Neuronal stem cell (in vitro differentiated cells): ENCODE measurements at regions not wholly inside any gene's neighbourhood (a gene's known extent, or its start where the extent isn't known, plus 50 kb on each side); places are given as distances from the start of the nearest gene placed in this dataset.

Experiments used
- DNase-seq: peaks from one replicate; pipeline ENCODE4 v3.0.0-alpha.2; 2013; ENCODE audit warnings: low spot score
- H2AFZ ChIP-seq: one replicate; pipeline ENCODE4 v1.6.1; 2013; ENCODE audit warnings: mild to moderate bottlenecking, low read length, inconsistent platforms
- H2AK5ac ChIP-seq: 2 replicates; pipeline ENCODE4 v1.6.1; 2013; ENCODE audit warnings: low read depth, mild to moderate bottlenecking, inconsistent platforms, low read length, moderate library complexity, mixed read lengths
- H2BK120ac ChIP-seq: 2 replicates; pipeline ENCODE4 v1.6.1; 2013; ENCODE audit warnings: low read depth, mild to moderate bottlenecking, inconsistent platforms, low read length, moderate library complexity, mixed read lengths
- H2BK12ac ChIP-seq: one replicate; pipeline ENCODE4 v1.6.1; 2013; ENCODE audit warnings: low read length, inconsistent platforms
- H2BK15ac ChIP-seq: 2 replicates; pipeline ENCODE4 v1.6.1; 2013; ENCODE audit warnings: mild to moderate bottlenecking, low read length, inconsistent platforms, mixed read lengths
- H2BK5ac ChIP-seq: one replicate; pipeline ENCODE4 v1.6.1; 2013; ENCODE audit warnings: inconsistent platforms, mild to moderate bottlenecking, low read length, moderate library complexity
- H3K14ac ChIP-seq: one replicate; pipeline ENCODE4 v1.6.1; 2013; ENCODE audit warnings: low read length, inconsistent platforms
- H3K18ac ChIP-seq: 2 replicates; pipeline ENCODE4 v1.6.1; 2013; ENCODE audit warnings: low read length, inconsistent platforms
- H3K23ac ChIP-seq: 2 replicates; pipeline ENCODE4 v1.6.1; 2013; ENCODE audit warnings: low read depth, mild to moderate bottlenecking, mixed read lengths, low read length, inconsistent platforms; ENCODE audit not compliant: poor library complexity
- H3K27ac ChIP-seq: replicated peaks from 3 replicates; pipeline ENCODE4 v1.5.1; 2013; ENCODE audit warnings: low read length, inconsistent platforms
- H3K27me3 ChIP-seq, 3 experiments: 2 replicates each; pipeline ENCODE4 v1.6.1; 2013; ENCODE audit warnings: low read length in 3 of 3, mild to moderate bottlenecking in 2 of 3, inconsistent platforms in 1 of 3, low read depth in 1 of 3, mixed read lengths in 1 of 3, moderate library complexity in 1 of 3; ENCODE audit not compliant: control insufficient read depth in 3 of 3, insufficient read depth in 3 of 3
- H3K36me3 ChIP-seq, 2 donors: replicated peaks in 1 of 2; 2 replicates each; pipeline ENCODE4 v1.6.1; 2013; ENCODE audit warnings: low read length in 2 of 2; ENCODE audit not compliant: control insufficient read depth in 2 of 2, insufficient read depth in 2 of 2
- H3K4ac ChIP-seq: 2 replicates; pipeline ENCODE4 v1.6.1; 2013; ENCODE audit warnings: inconsistent platforms, mild to moderate bottlenecking, low read length, moderate library complexity
- H3K4me1 ChIP-seq, 2 donors: 1 replicate in 1 of 2; 2 replicates in 1 of 2; pipeline ENCODE4 v1.6.1; 2013; ENCODE audit warnings: low read length in 2 of 2, low read depth in 1 of 2; ENCODE audit not compliant: control insufficient read depth in 2 of 2, insufficient read depth in 1 of 2
- H3K4me2 ChIP-seq: one replicate; pipeline ENCODE4 v1.6.1; 2013; ENCODE audit warnings: mild to moderate bottlenecking, low read length, inconsistent platforms; ENCODE audit not compliant: insufficient read depth, poor library complexity, severe bottlenecking
- H3K4me3 ChIP-seq, 2 donors: 2 replicates each; pipeline ENCODE4 v1.5.1; 2013; ENCODE audit warnings: low read length in 2 of 2, mild to moderate bottlenecking in 2 of 2, inconsistent platforms in 1 of 2, moderate library complexity in 1 of 2
- H3K79me1 ChIP-seq: one replicate; pipeline ENCODE4 v1.6.1; 2013; ENCODE audit warnings: low read depth, mild to moderate bottlenecking, inconsistent platforms, low read length, moderate library complexity
- H3K9ac ChIP-seq: one replicate; pipeline ENCODE4 v1.6.1; 2013; ENCODE audit warnings: mild to moderate bottlenecking, low read depth, low read length, inconsistent platforms; ENCODE audit not compliant: poor library complexity
- H3K9me3 ChIP-seq, 2 donors: replicated peaks in 1 of 2; 2 replicates each; pipeline versions ENCODE3 to v1.6.1; 2013; ENCODE audit warnings: low read length in 2 of 2, mild to moderate bottlenecking in 2 of 2, inconsistent platforms in 1 of 2, low read depth in 1 of 2, mixed read lengths in 1 of 2, moderate library complexity in 1 of 2; ENCODE audit not compliant: control insufficient read depth in 2 of 2, insufficient read depth in 1 of 2
- H4K8ac ChIP-seq: one replicate; pipeline ENCODE4 v1.6.1; 2013; ENCODE audit warnings: low read depth, mild to moderate bottlenecking, inconsistent platforms, low read length, moderate library complexity
- H4K91ac ChIP-seq: one replicate; pipeline ENCODE4 v1.6.1; 2013; ENCODE audit warnings: low read length, low read depth, mild to moderate bottlenecking, inconsistent platforms; ENCODE audit not compliant: poor library complexity
- WGBS, 2 donors: extraction: QIAGEN DNeasy Blood & Tissue Kit; methylation state at CpG; one replicate each; pipeline ENCODE4 v1.1.7; 2013; ENCODE audit warnings: missing lambda C conversion rate in 2 of 2, mixed read lengths in 1 of 2; ENCODE audit not compliant: insufficient read length in 2 of 2, insufficient replicate concordance in 1 of 2; ENCODE audit errors: extremely low coverage in 2 of 2; 5-methylcytosine and 5-hydroxymethylcytosine counted together

GRCh38 chr7:1344981-1345701 lies 112.5 kb downstream of the UNCX start:
- H3K27me3 ChIP-seq: peaks cover 0 to 26% (median 0%) of the 10 kb centered on the region in 3 experiments
- H2BK15ac ChIP-seq: peak overlapping the region; percentile 74
- peaks cover 0 to 6% of the 10 kb centered on the region in 2 donors for H3K4me1 ChIP-seq
- no peak overlapping the region for H3K4ac ChIP-seq
- DNase-seq: no peak
- H3K9ac ChIP-seq: peak overlapping the region; percentile 70
- H2BK5ac ChIP-seq: no peak overlapping the region
- no peak overlapping the region for H4K91ac ChIP-seq
- no peak overlapping the region for H2AFZ ChIP-seq
- peaks cover 2% of the 10 kb centered on the region for H3K79me1 ChIP-seq
- H3K23ac ChIP-seq: peak overlapping the region; percentile 85
- H2BK120ac ChIP-seq: peak overlapping the region; percentile 91
- H2AK5ac ChIP-seq: peak overlapping the region; percentile 88
- no peak overlapping the region for H2BK12ac ChIP-seq
- no peaks in the 10 kb centered on the region for H3K9me3 ChIP-seq
- no CpG with 5 or more reads among the region's 25 CpGs for WGBS, 2 donors
- peak overlapping the region; percentile 92 for H4K8ac ChIP-seq
- H3K14ac ChIP-seq: peak overlapping the region; percentile 38
- H3K4me3 ChIP-seq: no peak overlapping the region
- no peaks in the 10 kb centered on the region for H3K36me3 ChIP-seq
- H3K18ac ChIP-seq: peak overlapping the region; percentile 87
- H3K27ac ChIP-seq: no peak overlapping the region
- H3K4me2 ChIP-seq: no peak overlapping the region

- H3K23ac ChIP-seq: no peak overlapping the region
- no peak overlapping the region for H4K8ac ChIP-seq
- no peak overlapping the region for H4K91ac ChIP-seq
- no peaks in the 10 kb centered on the region for H3K9me3 ChIP-seq
- no peak for DNase-seq
- H2BK120ac ChIP-seq: peak overlapping the region; percentile 47
- peak overlapping the region; percentile 87 for H3K18ac ChIP-seq
- H3K4me1 ChIP-seq: peaks cover 0 to 2% of the 10 kb centered on the region in 2 donors
- no peak overlapping the region for H3K4ac ChIP-seq
- no peak overlapping the region for H3K4me3 ChIP-seq
- H3K14ac ChIP-seq: no peak overlapping the region
- H2AK5ac ChIP-seq: peak overlapping the region; percentile 88
- H3K9ac ChIP-seq: no peak overlapping the region
- no peak overlapping the region for H2AFZ ChIP-seq
- H3K27ac ChIP-seq: no peak overlapping the region
- H3K36me3 ChIP-seq: no peaks in the 10 kb centered on the region
- H3K4me2 ChIP-seq: no peak overlapping the region
- WGBS, 2 donors: no CpG with 5 or more reads among the region's 33 CpGs
- H2BK15ac ChIP-seq: peak overlapping the region; percentile 74
- peaks cover 0 to 29% (median 0%) of the 10 kb centered on the region in 3 experiments for H3K27me3 ChIP-seq
- no peak overlapping the region for H2BK5ac ChIP-seq
- H3K79me1 ChIP-seq: peaks cover 2% of the 10 kb centered on the region
- no peak overlapping the region for H2BK12ac ChIP-seq
These were observed 113.2 kb downstream of the MICALL2 start for GRCh38 chr7:1345796-1346755.

GRCh38 chr7:1346851-1347250 lies 112.4 kb downstream of the MICALL2 start:
- peaks cover 0 to 2% of the 10 kb centered on the region in 2 donors for H3K4me1 ChIP-seq
- no peak overlapping the region for H2BK120ac ChIP-seq
- no peak overlapping the region for H2AFZ ChIP-seq
- H3K14ac ChIP-seq: no peak overlapping the region
- no peak overlapping the region for H2BK12ac ChIP-seq
- H3K27me3 ChIP-seq: peaks cover 0 to 34% (median 0%) of the 10 kb centered on the region in 3 experiments
- no peak overlapping the region for H4K8ac ChIP-seq
- H2AK5ac ChIP-seq: no peak overlapping the region
- H2BK15ac ChIP-seq: peak overlapping the region; percentile 37
- no peak overlapping the region for H3K4ac ChIP-seq
- no peak for DNase-seq
- no peak overlapping the region for H3K4me2 ChIP-seq
- H2BK5ac ChIP-seq: no peak overlapping the region
- no CpG with 5 or more reads among the region's 12 CpGs for WGBS, 2 donors
- H3K4me3 ChIP-seq: no peak overlapping the region
- peak overlapping the region; percentile 71 for H3K18ac ChIP-seq
- no peak overlapping the region for H3K23ac ChIP-seq
- H3K9me3 ChIP-seq: no peaks in the 10 kb centered on the region
- H3K36me3 ChIP-seq: no peaks in the 10 kb centered on the region
- H3K9ac ChIP-seq: no peak overlapping the region
- no peak overlapping the region for H4K91ac ChIP-seq
- peaks cover 2% of the 10 kb centered on the region for H3K79me1 ChIP-seq
- no peak overlapping the region for H3K27ac ChIP-seq
